ENCODE measurements at regions not wholly inside any gene's neighbourhood (a gene's known extent, or its start where the extent isn't known, plus 50 kb on each side); places are given as distances from the start of the nearest gene placed in this dataset.
A peak's percentile ranks its signal among the peaks of the same experiment; 100 is the strongest.

DNA sequence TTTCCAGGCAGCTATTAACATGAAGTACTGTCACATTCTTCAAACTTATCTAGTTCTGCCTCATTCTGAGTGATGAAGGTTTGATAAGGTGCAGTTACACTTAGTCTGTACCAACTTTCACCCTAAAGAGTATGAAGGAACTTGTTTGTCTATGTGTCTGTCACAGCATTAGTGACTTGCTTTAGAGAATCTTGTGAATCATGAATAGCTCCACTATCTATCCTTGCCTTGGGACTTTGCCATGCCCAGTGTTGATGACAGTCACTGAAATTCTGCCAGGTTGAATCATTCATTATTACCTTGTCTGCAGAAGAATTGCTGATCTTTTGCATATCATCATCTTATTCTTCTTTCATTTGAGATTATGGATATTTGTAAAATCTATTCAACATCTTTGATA lies 50.9 kb upstream of the A1CF start:
- DNase-seq (ENCODE audit: low read depth), result no peak

DNA sequence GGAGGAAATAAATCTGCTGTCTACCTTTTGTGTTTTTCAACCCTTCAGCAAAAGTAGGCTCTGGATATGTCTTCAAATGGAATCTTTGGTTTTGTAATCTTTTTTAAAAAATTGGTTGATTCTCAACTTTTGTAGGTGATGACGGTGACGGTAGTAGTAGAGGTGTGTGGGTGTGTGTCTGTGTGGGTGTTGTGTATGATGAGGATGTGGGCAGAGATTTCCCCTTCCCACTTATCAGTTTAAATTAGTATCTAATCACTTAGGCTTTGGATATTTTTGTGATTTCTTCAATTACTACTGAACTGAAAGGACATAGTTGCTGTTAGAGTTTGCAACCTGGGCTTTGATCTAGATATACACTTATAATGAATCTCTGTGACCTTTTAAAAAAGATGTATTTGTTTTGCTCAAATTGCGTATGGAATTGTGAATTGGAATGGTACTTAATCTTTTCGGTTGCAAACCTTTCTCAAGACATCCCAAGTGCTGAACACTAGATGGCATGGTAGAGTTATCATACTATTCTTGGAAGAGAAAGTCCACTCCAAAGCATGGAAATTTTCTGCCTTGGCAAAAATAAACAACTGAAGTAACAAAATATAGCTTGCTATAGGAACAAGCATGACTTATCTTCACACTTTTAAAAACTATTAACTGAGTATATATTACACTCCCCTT lies 51.9 kb upstream of the A1CF start:
- peak; percentile 15 for DNase-seq (ENCODE audit: low read depth)

DNA sequence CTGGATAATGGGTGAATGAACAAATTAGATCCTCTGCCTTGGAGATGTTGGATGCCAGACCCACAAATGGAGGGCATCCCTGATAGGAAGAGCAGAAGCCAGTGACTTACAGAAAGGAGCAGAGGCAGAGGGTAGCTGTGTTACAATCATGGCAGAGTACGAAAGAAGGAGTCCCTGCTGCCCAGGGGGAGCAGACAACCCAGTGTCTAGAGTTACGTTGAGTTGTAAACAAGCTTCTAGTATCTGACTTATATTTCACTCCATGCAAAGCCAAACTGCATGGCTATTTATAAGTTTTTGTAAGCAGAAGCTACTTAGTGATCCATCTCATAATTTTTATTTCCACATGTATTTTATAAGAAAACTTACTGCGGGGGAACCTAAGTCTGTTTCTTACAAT lies 56.2 kb upstream of the A1CF start:
- DNase-seq (ENCODE audit: low read depth), result no peak

DNA sequence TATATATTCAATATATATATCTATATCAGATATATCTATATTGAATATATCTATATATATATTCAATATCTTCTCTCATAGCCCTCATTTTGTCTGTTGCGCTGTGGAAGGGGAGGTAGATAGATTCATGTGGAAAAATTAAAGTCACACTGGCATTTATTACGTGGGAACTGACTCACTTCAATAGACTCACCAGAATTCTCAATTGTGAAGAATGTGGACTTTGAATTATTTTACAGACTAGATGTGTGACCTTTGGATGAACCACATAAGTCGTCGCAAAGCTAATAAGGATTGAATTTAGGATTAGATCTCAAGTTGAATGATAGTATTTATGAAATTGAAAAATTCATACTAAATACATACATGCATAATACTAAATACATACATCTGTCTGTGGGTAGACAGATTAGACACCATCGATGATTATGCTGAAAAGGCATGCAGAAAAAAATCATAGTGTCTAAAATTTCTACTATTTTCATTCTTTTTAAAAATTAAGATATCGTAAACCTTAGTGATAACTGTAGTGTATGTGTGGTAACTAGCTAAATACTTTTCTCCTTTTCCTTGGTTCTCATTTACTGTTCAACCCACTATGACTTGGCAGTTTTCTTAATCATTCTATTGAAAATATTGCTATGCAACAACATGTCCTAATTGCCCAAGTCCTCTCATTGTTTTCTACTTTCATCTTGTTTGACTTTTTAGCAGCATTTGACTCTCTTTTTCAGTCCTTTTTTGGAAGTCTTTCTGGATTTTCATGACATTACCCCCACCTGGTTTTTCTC lies 61.8 kb upstream of the A1CF start:
- DNase-seq (ENCODE audit: low read depth), result no peak

DNA sequence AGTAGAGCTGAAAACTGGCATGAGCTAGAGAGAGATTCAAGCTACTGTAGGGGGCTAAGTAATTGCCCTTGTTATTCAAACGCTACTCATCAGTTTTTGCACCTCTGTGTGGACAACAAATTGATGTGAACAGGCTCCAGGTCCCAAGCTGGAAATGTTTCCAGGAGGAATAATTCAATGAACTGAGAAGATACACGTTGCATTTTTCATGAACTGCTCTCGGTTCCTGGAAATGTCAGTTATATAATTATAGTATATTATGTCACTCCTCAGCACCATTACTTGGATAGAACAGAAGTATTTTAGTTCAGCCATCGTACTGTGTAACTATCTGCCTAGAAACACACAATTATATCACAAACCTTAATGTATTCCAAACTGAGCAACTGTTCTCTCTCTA lies 65.9 kb upstream of the A1CF start:
- no peak for DNase-seq (ENCODE audit: low read depth)

DNA sequence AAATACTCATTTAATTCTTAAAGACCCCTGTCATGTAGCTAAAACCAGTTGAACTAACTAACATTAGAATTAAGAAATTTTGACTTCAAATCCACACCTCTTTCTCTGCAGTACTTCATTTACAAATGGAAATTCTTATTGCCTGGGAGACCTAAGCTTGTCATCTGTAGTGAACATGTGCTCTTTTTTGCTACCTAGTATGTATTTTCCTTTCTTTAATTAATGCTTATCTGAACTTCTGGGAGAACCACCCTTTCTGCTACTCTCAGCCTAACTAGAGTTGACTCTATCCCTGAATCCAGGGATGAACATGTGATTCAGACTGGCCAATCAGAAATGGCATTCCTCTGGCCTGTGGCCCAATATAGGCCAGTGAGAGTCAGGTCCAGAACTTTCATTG lies 75.9 kb upstream of the A1CF start:
- no peak for DNase-seq (ENCODE audit: low read depth)

DNA sequence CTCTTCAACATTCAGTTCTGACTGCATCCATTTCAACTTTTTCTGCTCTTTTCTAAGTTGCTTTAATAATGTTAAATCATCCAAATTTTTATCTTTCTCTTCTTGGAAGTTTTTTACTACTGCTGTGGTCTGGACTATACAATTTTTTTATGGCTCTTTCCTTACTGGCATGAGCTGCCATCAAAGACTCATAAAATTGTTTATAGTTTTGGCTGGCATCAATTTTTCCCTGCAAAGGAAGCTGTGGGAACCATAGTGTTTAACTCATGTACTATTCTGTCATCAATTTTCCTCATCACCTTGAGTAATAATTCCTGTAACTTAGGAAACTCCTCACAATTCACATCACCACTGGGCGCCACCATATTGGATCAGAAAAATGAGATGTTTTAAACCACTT lies 77.6 kb upstream of the A1CF start:
- DNase-seq (ENCODE audit: low read depth), result no peak

DNA sequence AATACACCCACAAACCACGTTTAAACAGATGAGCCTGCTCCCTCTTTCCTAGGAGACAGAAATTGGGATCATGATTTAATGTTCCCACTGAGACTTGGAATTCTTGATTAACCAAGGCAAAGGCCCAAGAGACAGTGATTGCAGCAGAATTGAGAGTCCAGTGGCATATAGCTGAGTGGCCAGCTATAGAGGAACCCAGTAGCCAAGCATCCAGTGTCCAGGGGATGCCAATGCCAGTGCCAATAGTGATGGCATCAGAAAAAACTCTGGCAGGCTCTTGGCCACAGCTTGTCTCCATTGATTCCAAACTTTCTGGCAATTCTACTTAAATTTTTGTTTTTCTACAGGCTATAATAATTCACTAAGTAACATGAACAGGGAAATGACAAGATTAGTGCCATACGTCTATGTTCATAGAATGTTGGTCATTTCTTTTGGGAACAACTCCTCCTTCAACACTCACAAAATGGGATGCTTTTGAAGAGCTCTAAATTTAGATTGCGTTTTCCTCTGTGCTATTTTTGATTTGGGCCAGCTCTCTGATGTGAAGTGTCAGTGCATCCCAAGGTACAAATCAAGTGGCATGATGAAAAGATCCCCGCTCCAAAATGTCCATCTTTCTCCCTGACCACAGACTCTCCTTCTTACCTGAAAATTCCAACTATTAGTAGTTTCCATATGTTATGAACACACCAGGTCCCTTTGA lies 83.1 kb upstream of the A1CF start:
- no peak for DNase-seq (ENCODE audit: low read depth)

DNA sequence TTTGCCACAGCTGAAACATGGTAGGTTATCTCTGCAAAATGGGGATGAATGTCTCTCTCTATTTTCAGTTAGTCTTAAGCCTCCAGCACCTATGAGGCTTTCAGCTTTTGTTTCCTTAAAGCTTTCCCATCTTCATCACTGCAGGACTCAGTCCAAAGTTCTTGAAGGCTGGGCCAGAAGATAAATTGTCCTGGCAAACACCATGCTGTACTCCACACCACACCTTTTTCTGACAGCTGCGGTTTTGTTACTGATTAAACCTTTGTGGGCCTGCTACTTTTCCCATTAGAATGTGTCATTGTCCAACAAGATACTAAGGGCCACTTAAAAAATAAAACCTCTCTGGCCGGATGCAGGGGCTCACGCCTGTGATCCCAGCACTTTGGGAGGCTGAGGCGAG lies 87.2 kb upstream of the A1CF start:
- no peak for DNase-seq (ENCODE audit: low read depth)

DNA sequence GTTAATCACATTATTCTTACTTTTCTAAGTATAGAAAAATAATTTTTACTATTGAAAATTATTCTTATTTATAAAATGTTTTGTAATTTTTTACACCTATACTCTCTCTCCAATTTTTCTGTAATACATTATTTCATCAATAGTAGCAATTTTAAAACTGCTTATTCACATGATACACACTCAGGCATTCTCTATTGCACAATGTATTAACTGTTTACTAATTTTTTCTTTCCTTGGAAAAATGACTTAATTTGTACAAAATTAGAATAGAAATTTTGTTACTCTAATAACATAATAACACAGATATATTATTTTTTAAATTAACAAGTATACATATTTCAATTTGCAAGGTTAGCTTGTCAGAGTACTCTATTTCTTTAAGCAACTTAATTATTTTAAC lies 92.9 kb upstream of the PRKG1 start:
- DNase-seq (ENCODE audit: low read depth), result no peak

DNA sequence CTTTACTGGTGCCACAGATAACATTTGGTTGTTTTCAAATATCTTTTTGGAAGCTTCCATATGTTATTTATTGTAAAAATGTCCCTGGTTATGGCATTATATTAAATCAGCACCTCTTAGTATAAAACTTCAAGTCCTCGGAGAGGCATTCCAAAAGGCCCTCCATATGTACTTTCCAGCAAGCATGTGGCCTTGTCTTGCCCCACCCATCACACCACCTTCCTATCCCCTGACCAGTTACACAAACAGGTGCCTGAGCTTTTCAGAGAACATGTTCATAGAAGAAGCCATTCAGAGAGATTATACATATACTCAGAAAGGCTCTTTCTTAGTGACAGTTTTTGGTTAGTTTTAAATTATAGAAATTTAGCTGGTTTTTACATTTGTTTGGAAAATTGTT lies 92.4 kb upstream of the PRKG1 start:
- no peak for DNase-seq (ENCODE audit: low read depth)

DNA sequence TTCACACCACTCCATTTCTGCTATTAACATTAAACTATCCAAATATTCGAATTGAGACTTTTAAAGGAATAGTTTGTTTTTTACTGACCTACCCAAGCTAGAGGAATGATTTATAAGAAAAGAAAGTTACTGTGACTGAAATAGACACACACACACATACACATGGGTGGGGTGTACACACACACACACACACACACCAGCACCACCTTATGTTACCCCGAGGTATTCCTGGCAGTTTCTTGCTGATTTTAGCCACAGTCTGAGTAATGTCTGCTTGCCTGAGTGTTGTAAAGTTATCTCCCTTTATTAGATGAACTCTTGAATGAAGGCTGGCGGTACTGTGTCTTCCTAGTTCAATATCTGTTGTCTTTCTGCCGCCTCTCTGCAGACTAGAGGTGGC lies 91.3 kb upstream of the PRKG1 start:
- DNase-seq (ENCODE audit: low read depth), result no peak

DNA sequence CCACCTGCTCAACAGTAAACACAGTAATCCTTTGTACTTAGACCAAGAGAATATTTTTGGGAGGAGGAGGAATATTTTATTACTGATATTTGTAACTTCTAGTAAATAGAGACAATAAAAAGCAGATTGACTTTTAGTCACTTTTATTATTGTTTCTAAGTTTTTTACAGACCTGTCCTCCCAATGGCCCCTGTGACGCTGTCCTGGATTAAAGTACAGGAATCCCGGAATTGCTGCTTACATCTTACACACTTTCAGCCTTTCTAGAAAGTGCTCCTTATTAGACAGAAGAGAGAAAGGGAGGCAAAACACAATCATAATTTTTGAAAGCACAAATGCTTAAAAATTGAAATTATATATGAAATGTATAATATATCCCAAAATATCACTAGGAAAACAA lies 86.4 kb upstream of the PRKG1 start:
- no peak for DNase-seq (ENCODE audit: low read depth)

DNA sequence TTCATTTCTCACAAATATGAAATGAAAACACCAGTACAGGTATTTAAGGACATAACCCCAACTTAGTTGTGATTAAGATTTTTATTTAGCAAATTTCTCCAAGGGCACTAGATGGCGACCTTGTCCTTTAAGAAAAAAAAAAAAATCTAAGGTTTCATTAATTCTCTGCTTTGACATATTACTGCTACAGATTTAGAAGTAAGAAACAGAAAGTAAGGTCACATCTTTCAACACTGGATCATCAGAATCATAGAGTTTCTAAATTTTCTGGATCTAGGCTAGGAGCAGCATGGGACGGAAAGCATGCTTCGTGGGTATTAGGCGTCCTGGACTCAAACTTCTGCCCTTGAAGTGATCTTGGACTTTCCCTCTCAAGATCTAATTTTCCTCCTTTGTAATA lies 85.5 kb upstream of the PRKG1 start:
- no peak for DNase-seq (ENCODE audit: low read depth)

DNA sequence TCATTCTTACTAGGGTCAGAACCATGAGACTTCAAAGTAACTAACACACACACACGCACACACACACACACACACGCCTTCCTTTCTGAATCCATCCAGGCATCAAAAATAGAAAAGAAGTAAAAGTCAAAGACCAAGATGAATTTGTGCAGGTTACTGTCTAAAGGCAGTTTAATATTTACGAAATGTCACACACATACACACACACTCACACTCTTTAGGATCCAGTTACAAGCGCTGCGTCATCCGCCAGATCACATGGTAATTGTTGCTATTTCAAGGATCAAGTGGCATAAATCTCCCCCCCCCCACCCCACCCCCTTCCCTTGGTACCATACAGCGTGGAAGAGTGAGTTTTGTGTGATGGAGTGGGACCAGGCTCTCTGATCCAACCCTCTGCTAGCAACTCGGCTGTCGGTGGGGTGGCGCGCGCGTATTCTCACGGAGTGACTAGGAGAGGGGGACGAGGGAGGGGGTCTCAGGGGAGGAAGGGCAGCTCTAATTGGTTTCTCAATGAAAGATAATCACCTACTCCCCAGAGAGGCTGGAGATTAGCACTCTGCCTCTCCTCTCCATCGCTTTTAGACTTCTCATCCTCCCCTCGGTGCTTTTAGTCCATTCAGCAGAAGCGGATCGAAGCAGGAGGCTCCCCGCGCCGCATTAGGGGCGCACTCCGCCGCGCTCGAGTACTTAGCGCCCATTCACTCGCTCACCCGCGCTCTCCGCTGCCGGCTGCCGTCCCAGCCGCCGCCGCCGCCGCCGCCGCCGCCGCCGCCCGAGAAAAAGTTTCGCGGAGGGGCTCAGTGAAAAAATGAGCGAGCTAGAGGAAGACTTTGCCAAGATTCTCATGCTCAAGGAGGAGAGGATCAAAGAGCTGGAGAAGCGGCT lies 83.5 kb upstream of the PRKG1 start:
- DNase-seq (ENCODE audit: low read depth), result no peak

DNA sequence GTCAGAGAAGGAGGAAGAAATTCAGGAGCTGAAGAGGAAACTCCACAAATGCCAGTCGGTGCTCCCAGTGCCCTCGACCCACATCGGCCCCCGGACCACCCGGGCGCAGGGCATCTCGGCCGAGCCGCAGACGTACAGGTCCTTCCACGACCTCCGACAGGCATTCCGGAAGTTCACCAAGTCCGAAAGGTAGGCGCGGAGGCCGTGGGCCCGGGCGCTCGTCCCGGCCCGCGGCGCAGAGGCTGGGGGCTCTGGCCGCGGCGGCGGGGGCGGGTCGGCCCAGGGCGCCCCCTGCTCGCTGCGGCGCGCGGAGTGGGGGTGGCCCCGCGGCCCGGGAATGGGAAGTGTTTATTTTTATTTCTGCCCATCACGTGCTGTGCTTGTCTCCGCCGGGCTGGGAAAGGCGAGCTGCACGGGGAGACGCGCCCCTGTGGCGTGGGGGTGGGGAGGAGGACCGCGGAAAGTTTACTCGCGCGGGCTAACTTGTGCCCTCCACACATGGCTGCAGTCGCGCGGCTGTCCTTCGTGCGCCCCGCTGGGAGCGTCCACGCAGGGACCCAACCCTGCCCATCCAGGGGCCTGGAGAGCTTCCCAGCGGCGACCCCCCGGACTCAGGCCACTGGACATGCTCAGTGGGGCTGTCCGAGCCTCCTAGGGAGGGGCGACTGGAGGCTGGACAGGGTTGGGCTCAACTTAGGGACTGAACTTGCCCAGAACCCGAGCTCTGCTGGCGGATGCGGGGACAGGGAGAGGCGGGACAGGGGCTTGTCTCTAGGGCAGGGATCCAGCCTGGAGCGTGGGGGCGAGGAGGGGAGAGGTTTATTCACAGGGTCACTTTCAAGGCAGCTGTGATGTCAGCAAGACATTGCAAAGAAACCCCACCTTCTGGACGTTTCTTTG lies 82.6 kb upstream of the PRKG1 start:
- no peak for DNase-seq (ENCODE audit: low read depth)

DNA sequence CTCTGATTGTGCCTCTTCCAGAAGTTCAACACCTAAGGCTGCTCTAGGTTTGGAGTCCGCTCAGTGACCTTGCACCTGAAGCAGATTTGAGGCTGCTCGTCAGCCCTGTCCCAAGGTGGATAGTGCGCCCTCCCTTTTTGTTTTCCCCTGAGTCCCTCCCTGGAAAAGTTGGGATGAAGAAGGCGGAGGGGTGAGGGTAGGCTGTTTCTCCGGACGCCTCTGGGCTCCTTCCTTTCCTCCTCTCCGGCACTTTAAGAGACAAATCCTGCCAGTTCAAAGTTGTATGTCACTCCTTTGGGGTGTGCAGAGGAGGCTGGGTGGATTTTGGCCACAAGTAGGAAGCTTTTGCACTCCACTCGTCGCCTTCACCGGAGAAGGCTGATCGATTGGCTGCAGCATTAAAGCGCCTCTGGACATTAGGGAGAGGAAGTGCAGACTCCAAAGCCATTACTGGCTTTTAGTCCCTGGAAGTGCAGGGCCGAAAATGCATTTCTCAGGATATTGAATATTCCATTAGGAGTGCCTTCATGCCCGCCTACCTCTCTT lies 81.9 kb upstream of the PRKG1 start:
- DNase-seq (ENCODE audit: low read depth), result no peak

DNA sequence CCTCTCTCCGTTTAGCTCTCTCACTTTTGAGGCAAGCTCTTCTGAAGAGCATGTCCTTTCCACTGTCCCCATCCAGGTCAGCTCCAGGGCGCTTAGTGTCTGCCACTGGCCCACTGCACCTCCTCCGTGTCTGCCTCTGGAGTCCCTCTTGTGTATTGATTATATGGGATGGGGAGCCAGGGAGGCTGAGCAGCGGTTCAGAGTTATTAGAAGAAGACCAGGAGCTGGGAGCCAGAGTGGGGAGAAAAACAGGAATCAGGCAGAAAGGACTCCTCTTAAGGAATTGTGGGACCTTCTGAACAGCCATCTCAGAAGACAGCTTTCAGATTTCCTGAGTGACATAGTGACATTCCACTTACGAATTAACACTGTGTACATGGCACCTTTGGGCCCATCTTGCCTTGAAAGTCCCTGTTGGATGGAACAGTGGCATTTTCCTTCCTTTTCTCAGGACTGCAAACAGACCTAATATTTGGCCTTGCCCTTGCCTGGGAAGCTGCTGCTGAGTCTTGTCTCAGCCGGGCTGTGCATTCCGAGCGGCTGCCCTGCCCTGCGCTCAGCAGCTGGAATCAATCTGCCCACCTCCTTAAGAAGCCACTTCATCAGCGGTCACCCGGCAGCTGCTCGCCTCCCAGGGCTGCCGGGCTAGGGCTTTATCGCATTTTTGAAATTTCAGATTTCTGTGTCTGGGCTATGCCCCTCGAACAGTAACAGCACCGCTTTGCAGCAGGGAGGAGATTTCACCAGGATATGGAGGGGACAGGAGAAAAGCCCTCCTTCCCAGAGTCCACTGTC lies 81.1 kb upstream of the PRKG1 start:
- no peak for DNase-seq (ENCODE audit: low read depth)

DNA sequence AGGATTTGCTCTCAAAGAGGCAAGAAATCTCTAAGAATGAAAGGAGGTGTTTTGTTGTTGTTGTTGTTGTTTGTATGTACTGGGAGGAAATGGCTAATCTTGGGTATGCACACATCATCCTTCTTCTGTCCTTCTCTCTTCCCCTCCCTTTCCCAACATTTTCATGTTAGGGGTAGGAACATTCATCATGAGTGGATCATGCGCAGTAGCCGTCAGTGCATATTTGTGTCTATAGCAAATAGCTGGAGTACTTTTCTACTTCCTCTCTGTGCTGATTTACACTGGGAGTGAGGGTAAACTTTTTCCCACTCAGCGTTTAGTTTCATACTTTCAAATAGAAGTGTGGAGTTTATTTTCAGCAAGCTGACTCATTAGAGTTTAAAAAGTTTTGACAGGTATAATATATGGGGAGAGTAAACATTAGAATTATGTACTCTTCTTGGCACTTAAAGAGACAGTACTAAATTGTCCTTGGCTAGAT lies 80.5 kb upstream of the PRKG1 start:
- no peak for DNase-seq (ENCODE audit: low read depth)

DNA sequence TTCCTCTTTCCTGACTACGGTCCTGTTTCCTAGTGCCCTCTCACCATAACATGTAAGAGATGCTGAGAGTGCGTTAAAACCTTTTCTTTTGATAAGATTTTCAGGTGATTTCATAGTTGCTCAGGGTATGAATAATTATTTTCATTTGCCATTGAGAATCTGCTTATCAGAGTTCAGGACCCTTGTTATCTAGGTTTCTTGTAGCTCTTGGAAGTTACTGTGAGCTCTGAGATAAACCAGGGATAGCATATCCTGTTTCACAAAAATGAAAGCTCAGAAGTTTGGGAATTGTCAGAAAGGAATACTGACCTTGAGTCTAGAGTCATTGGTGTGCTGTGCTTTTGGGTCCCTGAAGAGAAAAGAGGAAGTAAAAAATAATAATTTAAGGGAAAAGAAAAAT lies 76.8 kb upstream of the PRKG1 start:
- DNase-seq (ENCODE audit: low read depth), result no peak
